ENCODE measurements at regions not wholly inside any gene's neighbourhood (a gene's known extent, or its start where the extent isn't known, plus 50 kb on each side); places are given as distances from the start of the nearest gene placed in this dataset.

GRCh38 chr4:124030147-124030546 lies 633.6 kb downstream of the SPRY1 start:
- no peak for TF ChIP-seq CTCF (IDR thresholded peaks at IDR 0.05)
- TF ChIP-seq EZH2 (IDR thresholded peaks at IDR 0.05; ENCODE audit: borderline replicate concordance, insufficient read depth, low read depth, low read length, poor library complexity, severe bottlenecking): no peak

All from B cell (primary cell).